ENCODE measurements at regions not wholly inside any gene's neighbourhood (a gene's known extent, or its start where the extent isn't known, plus 50 kb on each side); places are given as distances from the start of the nearest gene placed in this dataset.

- Histone ChIP-seq H3K27ac (ENCODE audit: insufficient read length, low read depth, low read length) (no peak overlapping the region), H3T11ph (ENCODE audit: low read length) (no peak overlapping the region), H4K5ac (ENCODE audit: insufficient read length, low read depth, low read length) (no peak overlapping the region), H2BK20ac (ENCODE audit: low read depth, low read length, poor library complexity, severe bottlenecking) (no peak overlapping the region), H3K79me2 (ENCODE audit: insufficient read depth, low read length) (no peaks in the 10 kb centered on the region), H2AK5ac (ENCODE audit: insufficient read length, low read length) (no peak overlapping the region), H3K27me3 (ENCODE audit: insufficient read depth, low read length) (no peaks in the 10 kb centered on the region), H2BK5ac (ENCODE audit: insufficient read length, low read length) (no peak overlapping the region), H2BK15ac (ENCODE audit: low read depth, low read length) (no peak overlapping the region), H3K18ac (ENCODE audit: insufficient read length, low read depth, low read length) (no peak overlapping the region), H3K9me3 (ENCODE audit: control insufficient read depth, low read depth, low read length) (no peaks in the 10 kb centered on the region), H2BK120ac (ENCODE audit: low read depth, low read length, poor library complexity, severe bottlenecking) (no peak overlapping the region), H3K56ac (ENCODE audit: insufficient read length, low read depth, low read length) (no peak overlapping the region), H3K4ac (ENCODE audit: low read depth, low read length) (no peak overlapping the region), H3K79me1 (ENCODE audit: insufficient read depth, low read depth, low read length, poor library complexity, severe bottlenecking) (no peaks in the 10 kb centered on the region), H3K9ac (ENCODE audit: extremely low read depth, insufficient read length, low read length) (no peak overlapping the region), H3K23ac (ENCODE audit: insufficient read length, low read depth, low read length) (no peak overlapping the region), H3K4me2 (ENCODE audit: insufficient read depth, insufficient read length, low read length) (no peak overlapping the region), H4K8ac (replicated peaks; ENCODE audit: insufficient read length, low read depth, low read length) (no peak overlapping the region), H3K23me2 (ENCODE audit: insufficient read length, low read depth, low read length, poor library complexity, severe bottlenecking) (no peaks in the 10 kb centered on the region), H3K14ac (ENCODE audit: insufficient read depth, low read length) (no peak overlapping the region), H4K91ac (ENCODE audit: insufficient read length, low read depth, low read length) (no peak overlapping the region), H4K20me1 (ENCODE audit: control insufficient read depth, insufficient read depth, insufficient read length) (no peaks in the 10 kb centered on the region), H2AFZ (ENCODE audit: low read length) (no peak overlapping the region), H3K4me1 (ENCODE audit: insufficient read depth, low read length) (no peaks in the 10 kb centered on the region), H2BK12ac (ENCODE audit: insufficient read length, low read depth, low read length) (no peak overlapping the region)
- Mint-ChIP-seq H3K9me3 (peaks cover 18 to 24% of the 10 kb centered on the region in 2 experiments), H3K4me3 (no peak overlapping the region), H3K36me3 (ENCODE audit: insufficient read depth in 1 of 3, low read depth in 3 of 3) (peaks cover 8 to 29% (median 14%) of the 10 kb centered on the region in 3 experiments), H3K4me1 (peaks cover 0 to 5% of the 10 kb centered on the region in 2 experiments; a peak in 1 of 4 replicates), H3K27me3 (ENCODE audit: low read depth) (no peaks in the 10 kb centered on the region), H3K27ac (no peak overlapping the region)
- no peak for TF ChIP-seq CTCF (conservative IDR thresholded peaks at IDR 0.05)
- DNase-seq = no peak
These were observed 1499.6 kb downstream of the EFNA5 start for GRCh38 chr5:106171132-106171531.
